ENCODE measurements at regions not wholly inside any gene's neighbourhood (a gene's known extent, or its start where the extent isn't known, plus 50 kb on each side); places are given as distances from the start of the nearest gene placed in this dataset.

GRCh38 chr5:12837592-12837991 lies 933.3 kb upstream of the CTNND2 start:
- TF ChIP-seq CTCF (IDR thresholded peaks at IDR 0.05; ENCODE audit: borderline replicate concordance, extremely low read depth, low read length, poor library complexity, severe bottlenecking), result no peak
- TF ChIP-seq EZH2 (IDR thresholded peaks at IDR 0.05; ENCODE audit: borderline replicate concordance, low read depth, low read length, severe bottlenecking), result no peak
